NCI-H82 treated with DMSO at 0.1 percent for 48 hours (cell line): ENCODE measurements at regions not wholly inside any gene's neighbourhood (a gene's known extent, or its start where the extent isn't known, plus 50 kb on each side); places are given as distances from the start of the nearest gene placed in this dataset.
A peak's percentile ranks its signal among the peaks of the same experiment; 100 is the strongest.
"Not testable (repeated sequence)": the region's sequence is repeated elsewhere in the genome, so short reads cannot be mapped to it uniquely, and the experiment has no call there.

Experiments used
- DNase-seq: peaks from one replicate; lab custom pipeline; 2025; ENCODE audit not compliant: unreplicated experiment; lab: John Stamatoyannopoulos, UW

- no peak for DNase-seq
Observed at GRCh38 chr18:41071826-41072225, 883.2 kb upstream of the PIK3C3 start.

- no peak for DNase-seq
Observed at GRCh38 chr18:41069167-41069566, 885.9 kb upstream of the PIK3C3 start.

- DNase-seq = no peak
Observed at GRCh38 chr18:41064916-41065315, 890.1 kb upstream of the PIK3C3 start.

DNA sequence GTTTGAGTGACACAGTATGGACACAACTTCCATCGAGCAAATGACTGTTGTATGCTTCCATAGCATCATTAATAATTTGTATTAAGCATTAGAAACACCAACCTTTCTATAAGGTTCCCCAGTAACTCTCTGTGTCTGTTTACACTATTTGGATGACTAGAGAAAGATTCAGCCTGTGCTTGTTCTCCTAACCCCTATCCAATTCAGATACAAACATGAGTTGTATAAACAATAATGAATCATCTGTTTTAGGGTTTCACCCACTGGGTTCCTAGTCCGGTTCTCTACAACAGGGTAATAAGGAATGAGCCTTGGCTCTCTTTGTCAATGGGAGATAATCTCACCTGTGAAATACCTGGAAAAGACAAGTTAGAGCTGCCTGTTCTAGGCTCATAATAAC, 894.1 kb upstream of the PIK3C3 start:
- DNase-seq = no peak

GRCh38 chr18:41059126-41059415, 896.0 kb upstream of the PIK3C3 start:
- no peak for DNase-seq

- DNase-seq = peak; percentile 77
Observed at GRCh38 chr18:41058351-41059125, 896.5 kb upstream of the PIK3C3 start.

DNA sequence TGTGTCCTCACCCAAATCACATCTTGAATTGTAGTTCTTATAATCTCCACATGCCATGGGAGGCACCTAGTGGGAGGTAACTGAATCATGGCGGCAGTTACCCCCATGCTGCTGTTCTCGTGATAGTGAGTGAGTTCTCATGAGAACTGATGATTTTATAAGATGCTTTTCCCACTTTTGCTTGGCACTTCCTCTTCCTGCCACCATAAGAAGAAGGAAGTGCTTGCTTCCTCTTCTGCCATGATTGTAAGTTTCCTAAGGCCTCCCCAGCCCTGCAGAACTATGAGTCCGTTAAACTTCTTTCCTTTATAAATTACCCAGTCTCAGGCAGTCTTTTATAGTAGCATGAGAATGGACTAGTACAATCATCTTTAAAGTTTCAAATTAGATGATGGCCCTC, 902.4 kb upstream of the PIK3C3 start:
- DNase-seq = no peak

GRCh38 chr18:41046250-41046649, 908.8 kb upstream of the PIK3C3 start:
- DNase-seq = not testable (repeated sequence)

DNA sequence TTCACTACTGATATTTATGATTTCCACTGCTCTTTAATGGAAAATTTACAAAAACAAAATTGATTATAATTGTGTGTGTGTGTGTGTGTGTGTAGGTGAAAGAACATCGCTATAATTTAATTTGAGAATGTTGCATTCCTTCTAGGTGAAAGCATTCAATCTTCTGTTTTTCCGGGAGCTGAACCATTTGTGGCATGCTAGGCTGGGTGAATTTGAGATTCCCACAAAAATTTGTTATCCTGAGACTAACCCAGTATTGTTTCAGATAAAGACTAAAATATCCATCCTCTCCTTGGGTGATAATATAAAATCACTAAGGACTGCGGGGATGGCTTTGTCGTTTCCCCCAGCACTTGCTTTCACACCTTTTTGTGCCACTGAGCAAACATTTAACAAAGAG, 911.2 kb upstream of the PIK3C3 start:
- no peak for DNase-seq

DNA sequence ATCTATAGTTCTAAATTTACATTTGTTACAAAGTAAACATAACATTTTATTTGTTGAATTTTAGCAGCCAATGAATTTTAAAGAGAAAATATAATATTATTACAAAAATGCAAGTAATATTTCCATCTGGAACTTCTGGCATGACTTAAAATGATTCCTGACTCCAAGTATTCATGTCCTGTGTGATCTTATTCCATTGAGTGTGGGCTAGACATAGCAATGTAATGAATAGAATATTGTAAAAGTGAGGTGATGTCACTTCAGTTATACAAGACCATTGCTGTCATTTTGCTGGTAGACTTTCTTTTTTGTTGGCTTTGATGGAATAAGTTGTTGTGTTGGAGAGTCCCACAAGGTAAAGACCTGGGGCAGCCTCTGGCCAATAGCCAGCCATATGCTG, 912.2 kb upstream of the PIK3C3 start:
- DNase-seq = no peak

DNA sequence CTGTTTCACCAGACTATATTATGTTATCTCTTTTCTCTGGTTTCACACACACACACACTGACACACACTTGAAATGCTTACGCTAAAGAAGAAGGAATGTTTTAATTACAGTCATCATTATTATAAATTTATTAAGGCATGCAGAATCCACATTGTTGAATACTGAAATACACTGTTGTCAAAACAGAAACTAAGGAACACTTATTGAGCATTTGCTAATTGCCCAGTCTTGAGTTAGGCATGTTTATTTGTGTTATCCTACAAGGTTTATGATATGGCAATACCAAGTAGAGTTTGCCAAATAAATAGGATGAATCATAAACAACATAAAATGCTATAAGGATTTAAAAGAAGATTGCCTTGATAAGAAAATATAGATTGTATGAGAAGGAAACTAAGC, 917.0 kb upstream of the PIK3C3 start:
- DNase-seq = no peak

DNA sequence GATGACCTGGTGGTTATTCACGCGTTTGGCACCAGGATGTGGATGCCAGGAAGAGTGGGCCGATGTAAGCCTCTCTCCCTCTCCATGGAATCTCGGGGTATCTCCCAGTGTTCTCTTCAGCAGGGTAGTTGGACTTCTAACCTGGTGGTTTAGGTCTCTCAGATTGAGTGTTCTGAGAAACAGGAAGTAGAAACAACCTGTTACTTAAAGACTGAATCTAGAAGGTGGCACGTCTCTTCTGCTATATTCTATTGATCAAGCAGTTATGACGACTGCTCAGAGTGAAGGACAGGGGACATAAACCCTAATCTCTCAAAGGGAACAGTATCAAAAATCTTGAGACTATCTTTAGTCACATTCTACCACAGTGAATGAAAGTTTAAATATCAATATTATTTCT, 918.7 kb upstream of the PIK3C3 start:
- no peak for DNase-seq

DNA sequence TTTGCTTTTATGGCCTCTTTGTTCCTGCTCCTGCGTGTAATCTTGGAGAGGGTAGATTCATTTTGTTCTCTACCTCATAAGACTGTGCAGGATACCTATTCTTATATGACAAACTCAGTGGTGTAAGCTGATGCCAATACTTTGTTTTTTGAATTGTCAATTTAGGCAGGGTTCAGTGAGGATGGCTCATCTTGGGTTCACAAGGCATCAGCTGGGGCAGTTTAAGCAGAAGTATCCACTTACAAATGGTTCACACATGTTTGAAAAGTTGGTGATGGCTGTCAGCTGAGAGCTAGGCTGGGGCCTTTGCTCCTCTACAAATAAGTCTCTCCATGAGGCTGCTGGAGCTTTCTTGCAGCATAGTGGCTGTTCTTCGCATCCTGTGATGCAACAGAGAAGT, 920.6 kb upstream of the PIK3C3 start:
- DNase-seq = no peak

- DNase-seq = no peak
Observed at GRCh38 chr18:41025666-41026065, 929.4 kb upstream of the PIK3C3 start.

DNA sequence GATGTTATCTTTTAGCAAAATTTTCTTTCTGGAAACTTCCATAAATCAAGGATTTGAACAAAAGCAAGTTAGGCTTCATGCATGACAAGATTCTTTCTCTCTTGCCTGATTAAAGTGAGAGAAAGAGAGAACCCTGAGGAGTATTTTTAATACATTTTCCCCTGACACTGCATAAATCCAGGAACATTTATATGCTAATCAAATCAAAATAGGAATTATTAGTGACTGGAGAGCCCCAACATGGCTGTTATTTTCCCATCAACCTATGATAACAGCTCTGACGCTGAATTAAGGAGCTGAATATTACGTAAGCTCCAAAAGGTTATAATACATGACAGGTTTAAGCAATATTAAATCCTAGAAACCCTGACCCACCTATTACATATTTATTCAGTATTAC, 930.2 kb upstream of the PIK3C3 start:
- DNase-seq = no peak

- DNase-seq = no peak
Observed at GRCh38 chr18:41022484-41022883, 932.5 kb upstream of the PIK3C3 start.

GRCh38 chr18:41021089-41021488, 933.9 kb upstream of the PIK3C3 start:
- no peak for DNase-seq

DNA sequence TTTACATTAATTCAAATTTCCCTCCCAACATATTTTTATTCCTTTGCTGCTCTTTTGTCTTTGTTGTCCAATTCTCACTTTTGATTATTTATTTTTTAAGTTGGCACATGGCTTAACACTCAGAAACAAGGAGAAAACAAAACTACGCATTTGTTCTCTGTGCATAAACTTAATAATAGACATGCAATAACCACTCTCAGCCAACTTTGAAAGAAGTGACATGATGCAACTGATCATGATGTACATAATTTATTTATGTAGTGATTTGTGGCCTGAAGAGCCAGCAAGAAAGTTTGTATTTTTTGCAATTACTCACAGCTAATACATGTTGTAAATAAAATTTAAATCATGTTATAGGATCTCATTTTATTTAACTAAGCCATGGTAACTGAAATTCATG, 942.8 kb upstream of the PIK3C3 start:
- DNase-seq = no peak

DNA sequence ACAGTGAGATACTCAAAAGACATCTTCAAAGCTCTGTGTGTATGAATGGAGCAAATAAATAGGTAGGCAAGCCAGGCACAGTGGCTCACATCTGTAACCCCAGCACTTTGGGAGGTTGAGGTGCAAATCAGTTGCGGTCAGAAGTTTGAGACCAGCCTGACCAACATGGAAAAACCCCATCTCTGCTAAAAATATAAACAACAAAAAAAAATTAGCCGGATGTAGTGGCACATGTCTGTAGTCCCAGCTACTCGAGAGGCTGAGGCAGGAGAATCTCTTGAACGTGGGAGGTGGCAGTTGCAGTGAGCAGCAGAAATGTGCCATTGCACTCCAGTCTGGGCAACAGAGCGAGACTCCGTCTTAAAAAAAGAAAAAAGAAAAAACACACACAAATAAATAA, 945.1 kb upstream of the PIK3C3 start:
- DNase-seq = no peak

DNA sequence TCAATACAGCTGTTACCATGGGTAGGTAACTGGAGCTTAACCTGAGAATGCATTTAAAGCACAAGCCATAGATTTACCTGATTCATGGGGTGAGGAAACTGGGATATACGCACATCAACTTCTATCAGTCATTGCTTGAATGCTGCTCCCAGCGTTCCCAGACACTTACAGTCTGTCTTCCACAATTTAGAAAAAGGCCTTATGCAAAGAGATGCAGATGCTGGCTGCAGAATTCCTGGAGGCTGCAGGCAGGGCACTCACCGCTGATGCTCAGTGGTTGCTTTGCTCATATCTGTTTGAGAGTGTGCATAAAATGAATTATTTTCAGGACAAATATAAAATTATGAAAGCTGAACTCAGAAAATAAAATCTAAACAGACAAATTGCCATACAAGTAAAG, 950.7 kb upstream of the PIK3C3 start:
- DNase-seq = no peak

DNA sequence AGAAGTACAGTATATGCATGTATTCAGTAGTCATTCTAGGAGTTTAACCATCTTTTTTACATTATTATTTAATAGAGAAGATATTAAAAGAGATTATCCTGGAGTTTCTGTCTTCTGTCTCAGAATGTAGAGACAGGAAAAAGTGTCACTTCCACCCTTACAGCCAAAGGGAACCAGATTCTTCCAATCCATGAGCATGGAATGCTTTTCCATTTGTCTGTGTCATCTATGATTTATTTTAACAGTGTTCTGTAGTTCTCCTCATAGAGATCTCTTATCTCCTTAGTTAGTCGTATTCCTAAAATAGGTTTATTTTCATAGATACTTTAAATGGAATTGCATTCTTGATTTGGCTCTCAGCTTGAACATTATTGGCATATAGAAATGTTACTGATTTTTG, 959.5 kb upstream of the PIK3C3 start:
- no peak for DNase-seq

GRCh38 chr18:40993363-40993762, 961.7 kb upstream of the PIK3C3 start:
- DNase-seq = no peak

GRCh38 chr18:40987581-40987980, 967.5 kb upstream of the PIK3C3 start:
- DNase-seq = no peak

GRCh38 chr18:40985436-40985835, 969.6 kb upstream of the PIK3C3 start:
- no peak for DNase-seq
